ENCODE measurements at regions not wholly inside any gene's neighbourhood (a gene's known extent, or its start where the extent isn't known, plus 50 kb on each side); places are given as distances from the start of the nearest gene placed in this dataset.

GRCh38 chr10:88115968-88116367, 252.5 kb downstream of the PTEN start:
- no peaks in the 10 kb centered on the region for H3K36me3 ChIP-seq
- TF ChIP-seq EP300 (IDR thresholded peaks at IDR 0.05), result no peak
- TF ChIP-seq POLR2AphosphoS5 (IDR thresholded peaks at IDR 0.05), result no peak
- no peak for TF ChIP-seq CTCF (IDR thresholded peaks at IDR 0.05)
- no peak for TF ChIP-seq POLR2A (IDR thresholded peaks at IDR 0.05)
- no peaks in the 10 kb centered on the region for H3K27me3 ChIP-seq
- peaks cover 3 to 16% (median 9%) of the 10 kb centered on the region in 4 donors for H3K4me1 ChIP-seq
- no peak overlapping the region for H3K4me3 ChIP-seq
- no peak for ATAC-seq (ENCODE audit: low FRiP score in 2 of 2)
- no peaks in the 10 kb centered on the region for H3K9me3 ChIP-seq
- no peak for DNase-seq
- no peak overlapping the region for H3K27ac ChIP-seq
- 57 to 91% methylated on average over 1 of the region's 1 CpG for WGBS, 2 donors

GRCh38 chr10:88116481-88116880, 253.1 kb downstream of the PTEN start:
- Histone ChIP-seq H3K4me3 (no peak overlapping the region), H3K27me3 (no peaks in the 10 kb centered on the region), H3K4me1 (peaks cover 3 to 16% (median 9%) of the 10 kb centered on the region in 4 donors), H3K9me3 (no peaks in the 10 kb centered on the region), H3K27ac (no peak overlapping the region), H3K36me3 (no peaks in the 10 kb centered on the region)
- ATAC-seq (ENCODE audit: low FRiP score in 2 of 2), result no peak
- TF ChIP-seq POLR2A (IDR thresholded peaks at IDR 0.05) (no peak), EP300 (IDR thresholded peaks at IDR 0.05) (no peak), POLR2AphosphoS5 (IDR thresholded peaks at IDR 0.05) (no peak), CTCF (IDR thresholded peaks at IDR 0.05) (no peak)
- 90 to 91% methylated on average over 2 of the region's 2 CpGs for WGBS, 2 donors
- no peak for DNase-seq

- Histone ChIP-seq H3K9me3 (no peaks in the 10 kb centered on the region), H3K36me3 (no peaks in the 10 kb centered on the region), H3K27me3 (no peaks in the 10 kb centered on the region), H3K4me3 (no peak overlapping the region), H3K27ac (no peak overlapping the region), H3K4me1 (peaks cover 3 to 16% (median 9%) of the 10 kb centered on the region in 4 donors)
- TF ChIP-seq POLR2A (IDR thresholded peaks at IDR 0.05) (no peak), CTCF (IDR thresholded peaks at IDR 0.05) (no peak), EP300 (IDR thresholded peaks at IDR 0.05) (no peak), POLR2AphosphoS5 (IDR thresholded peaks at IDR 0.05) (no peak)
- WGBS, 2 donors, result 86 to 87% methylated on average over 7 of the region's 7 CpGs
- no peak for ATAC-seq (ENCODE audit: low FRiP score in 2 of 2)
- DNase-seq, result no peak
Measured at GRCh38 chr10:88116971-88117626, 253.7 kb downstream of the PTEN start.

GRCh38 chr10:88117869-88118632, 254.6 kb downstream of the PTEN start:
- peaks cover 3 to 16% (median 9%) of the 10 kb centered on the region in 4 donors for H3K4me1 ChIP-seq
- TF ChIP-seq POLR2AphosphoS5 (IDR thresholded peaks at IDR 0.05), result no peak
- no peak for TF ChIP-seq POLR2A (IDR thresholded peaks at IDR 0.05)
- TF ChIP-seq CTCF (IDR thresholded peaks at IDR 0.05), result peak in 1 of 6 experiments; percentile 11
- H3K9me3 ChIP-seq, result no peaks in the 10 kb centered on the region
- H3K27ac ChIP-seq, result peak overlapping the region in 1 of 4 donors; percentile 19
- DNase-seq, result no peak
- H3K36me3 ChIP-seq, result no peaks in the 10 kb centered on the region
- ATAC-seq (ENCODE audit: low FRiP score in 2 of 2), result no peak
- H3K4me3 ChIP-seq, result no peak overlapping the region
- 85 to 90% methylated on average over 4 of the region's 4 CpGs for WGBS, 2 donors
- no peaks in the 10 kb centered on the region for H3K27me3 ChIP-seq
